IMR-90 (cell line): ENCODE measurements at regions not wholly inside any gene's neighbourhood (a gene's known extent, or its start where the extent isn't known, plus 50 kb on each side); places are given as distances from the start of the nearest gene placed in this dataset.

ENCODE experiments used
- ATAC-seq: fragments of 200-7000 bp; cut with Tn5 transposase; 2 replicates; pipeline ENCODE4 v1.9.1; 2020; ENCODE audit warnings: low read depth, mild to moderate bottlenecking, moderate library complexity
- BruUV-seq: library from RNA; stranded (reverse); fragments of 400-500 nt; replicated peaks from 2 replicates; lab custom pipeline; 2021; lab: Mats Ljungman, UMichigan
- CTCF ChIA-PET: fragments of 300-600 bp; formaldehyde crosslinking; extraction: SDS; loops from one replicate; lab custom pipeline; 2021; ENCODE audit warnings: antibody characterized with exemption; lab: Yijun Ruan, JAX
- POLR2A ChIA-PET: fragments of 300-600 bp; sonication (Branson Sonifier 250); formaldehyde crosslinking; loops from one replicate; lab custom pipeline; 2022; ENCODE audit warnings: antibody characterized with exemption; ENCODE audit not compliant: unreplicated experiment; lab: Charles Lee
- DNase-seq: peaks from one replicate; pipeline ENCODE4 v3.0.0; 2013
- H2AFZ ChIP-seq: replicated peaks from 2 replicates; pipeline ENCODE3; 2013; ENCODE audit warnings: low read length, mild to moderate bottlenecking; ENCODE audit not compliant: poor library complexity
- H2AK5ac ChIP-seq: 2 replicates; pipeline ENCODE4 v1.6.1; 2013; ENCODE audit warnings: low read depth, low read length, inconsistent platforms
- H2AK9ac ChIP-seq: replicated peaks from 2 replicates; pipeline ENCODE3; 2013; ENCODE audit warnings: mild to moderate bottlenecking, low read depth, low read length, moderate library complexity; ENCODE audit not compliant: poor library complexity
- H2BK120ac ChIP-seq: 2 replicates; pipeline ENCODE4 v1.6.1; 2013; ENCODE audit warnings: low read depth, low read length, inconsistent platforms
- H2BK15ac ChIP-seq: 3 replicates; pipeline ENCODE4 v1.6.1; 2013; ENCODE audit warnings: low read depth, low read length, inconsistent platforms
- H2BK20ac ChIP-seq: 2 replicates; pipeline ENCODE4 v1.6.1; 2013; ENCODE audit warnings: low read depth, mild to moderate bottlenecking, inconsistent platforms, low read length, moderate library complexity
- H2BK5ac ChIP-seq: 2 replicates; pipeline ENCODE4 v1.6.1; 2013; ENCODE audit warnings: mild to moderate bottlenecking, low read depth, low read length, inconsistent platforms; ENCODE audit not compliant: poor library complexity, severe bottlenecking
- H3K14ac ChIP-seq: replicated peaks from 2 replicates; pipeline ENCODE4 v1.6.1; 2013; ENCODE audit warnings: low read depth, low read length, inconsistent platforms
- H3K18ac ChIP-seq: 2 replicates; pipeline ENCODE4 v1.6.1; 2013; ENCODE audit warnings: low read depth, low read length, control low read depth
- H3K23ac ChIP-seq: 2 replicates; pipeline ENCODE4 v1.6.1; 2013; ENCODE audit warnings: low read depth, low read length, inconsistent platforms
- H3K27ac ChIP-seq: 2 replicates; pipeline ENCODE4 v1.5.1; 2013; ENCODE audit warnings: mild to moderate bottlenecking, control low read depth, low read length; ENCODE audit not compliant: insufficient read depth
- H3K27me3 ChIP-seq: 2 replicates; pipeline ENCODE4 v1.6.1; 2013; ENCODE audit warnings: low read length; ENCODE audit not compliant: control insufficient read depth, insufficient read depth
- H3K36me3 ChIP-seq: 2 replicates; pipeline ENCODE4 v1.6.1; 2013; ENCODE audit warnings: low read length, mixed read lengths; ENCODE audit not compliant: control insufficient read depth, insufficient read depth
- H3K4ac ChIP-seq: 2 replicates; pipeline ENCODE4 v1.6.1; 2013; ENCODE audit warnings: low read depth, low read length, inconsistent platforms
- H3K4me1 ChIP-seq: 2 replicates; pipeline ENCODE4 v1.6.1; 2013; ENCODE audit warnings: low read length, mixed read lengths; ENCODE audit not compliant: control insufficient read depth, insufficient read depth
- H3K4me2 ChIP-seq: 2 replicates; pipeline ENCODE4 v1.6.1; 2013; ENCODE audit warnings: low read depth, mild to moderate bottlenecking, control low read depth, low read length, moderate library complexity
- H3K4me3 ChIP-seq: 2 replicates; pipeline ENCODE4 v1.5.1; 2013; ENCODE audit warnings: low read depth, mild to moderate bottlenecking, control low read depth, low read length, moderate library complexity; ENCODE audit not compliant: insufficient read depth
- H3K56ac ChIP-seq: 2 replicates; pipeline ENCODE4 v1.6.1; 2013; ENCODE audit warnings: low read length, inconsistent platforms; ENCODE audit not compliant: insufficient read depth; ENCODE audit errors: extremely low read depth
- H3K79me1 ChIP-seq, 2 experiments: 2 replicates each; pipeline ENCODE4 v1.6.1; 2013; ENCODE audit warnings: low read length in 2 of 2, inconsistent platforms in 1 of 2, low read depth in 1 of 2
- H3K9ac ChIP-seq: 2 replicates; pipeline ENCODE4 v1.6.1; 2013; ENCODE audit warnings: low read depth, low read length, control low read depth
- H3K9me1 ChIP-seq: 2 replicates; pipeline ENCODE4 v1.6.1; 2013; ENCODE audit warnings: low read length, inconsistent platforms; ENCODE audit not compliant: insufficient read depth
- H3K9me3 ChIP-seq: 2 replicates; pipeline ENCODE4 v1.6.1; 2013; ENCODE audit warnings: low read length; ENCODE audit not compliant: control insufficient read depth, insufficient read depth
- H4K20me1 ChIP-seq: 2 replicates; pipeline ENCODE4 v1.6.1; 2013; ENCODE audit warnings: low read length, inconsistent platforms; ENCODE audit not compliant: insufficient read depth
- H4K5ac ChIP-seq: 2 replicates; pipeline ENCODE4 v1.6.1; 2013; ENCODE audit warnings: mild to moderate bottlenecking, low read depth, low read length, control low read depth
- H4K8ac ChIP-seq, 2 experiments: 2 replicates each; pipeline ENCODE4 v1.6.1; 2013; ENCODE audit warnings: low read depth in 2 of 2, low read length in 2 of 2, control low read depth in 1 of 2, inconsistent platforms in 1 of 2
- H4K91ac ChIP-seq: 2 replicates; pipeline ENCODE4 v1.6.1; 2013; ENCODE audit warnings: low read depth, low read length, inconsistent platforms; ENCODE audit not compliant: insufficient read depth
- BHLHE40 ChIP-seq: fragments of 150-350 bp; IDR thresholded peaks from 2 replicates; pipeline ENCODE4 v1.6.1; 2016; ENCODE audit warnings: mild to moderate bottlenecking, low read depth, low read length
- CEBPB ChIP-seq: IDR thresholded peaks from 2 replicates; pipeline ENCODE4 v1.6.1; 2012; ENCODE audit warnings: low read depth, low read length, improper control_type of control experiment
- CHD1 ChIP-seq: IDR thresholded peaks from 2 replicates; pipeline ENCODE4 v1.6.1; 2012; ENCODE audit warnings: low read depth, low read length, improper control_type of control experiment
- FOS ChIP-seq: fragments of 150-350 bp; IDR thresholded peaks from 2 replicates; pipeline ENCODE4 v1.6.1; 2016; ENCODE audit warnings: low read depth, low read length
- MAFK ChIP-seq: IDR thresholded peaks from 2 replicates; pipeline ENCODE4 v1.6.1; 2012; ENCODE audit warnings: low read depth, low read length, improper control_type of control experiment
- MAZ ChIP-seq: IDR thresholded peaks from 2 replicates; pipeline ENCODE4 v1.6.1; 2012; ENCODE audit warnings: low read depth, mild to moderate bottlenecking, low read length, improper control_type of control experiment, moderate library complexity, borderline replicate concordance
- MXI1 ChIP-seq: IDR thresholded peaks from 2 replicates; pipeline ENCODE4 v1.6.1; 2012; ENCODE audit warnings: low read depth, mild to moderate bottlenecking, low read length, moderate library complexity, borderline replicate concordance
- NFE2L2 ChIP-seq: fragments of 150-350 bp; IDR thresholded peaks from 2 replicates; pipeline ENCODE4 v1.6.1; 2016; ENCODE audit warnings: low read depth, mild to moderate bottlenecking, low read length
- POLR2A ChIP-seq: IDR thresholded peaks from 2 replicates; pipeline ENCODE4 v1.6.1; 2012; ENCODE audit warnings: mild to moderate bottlenecking, low read depth, low read length
- RAD21 ChIP-seq: IDR thresholded peaks from 2 replicates; pipeline ENCODE4 v1.6.1; 2012; ENCODE audit warnings: low read length, improper control_type of control experiment
- RCOR1 ChIP-seq: IDR thresholded peaks from 2 replicates; pipeline ENCODE4 v1.6.1; 2012; ENCODE audit warnings: mild to moderate bottlenecking, low read length, improper control_type of control experiment; ENCODE audit not compliant: insufficient replicate concordance
- RFX5 ChIP-seq: IDR thresholded peaks from 2 replicates; pipeline ENCODE4 v1.8.0; 2012; ENCODE audit warnings: low read depth, mild to moderate bottlenecking, low read length, moderate library complexity
- SMC3 ChIP-seq: fragments of 150-350 bp; IDR thresholded peaks from 2 replicates; pipeline ENCODE4 v1.6.1; 2016; ENCODE audit warnings: low read depth, mild to moderate bottlenecking, antibody characterized with exemption, low read length, moderate library complexity
- WGBS, 2 experiments: methylation state at CpG; one replicate each; pipeline versions ENCODE4 v1.1.5 to v1.1.7; 2013; ENCODE audit warnings: missing lambda C conversion rate in 2 of 2; ENCODE audit not compliant: insufficient read length in 1 of 2; ENCODE audit errors: extremely low coverage in 2 of 2; 5-methylcytosine and 5-hydroxymethylcytosine counted together
- dilution Hi-C: fragments of 300-500 bp; cut with HindIII; formaldehyde crosslinking; loops from one replicate; pipeline ENCODE4 v1.14.3; 2018; ENCODE audit warnings: low sequenced_read_pairs; ENCODE audit not compliant: unreplicated experiment
- in situ Hi-C: fragments of 300-500 bp; cut with MboI; formaldehyde crosslinking; loops from 3 replicates; pipeline ENCODE4 v1.14.3; 2019; ENCODE audit warnings: low sequenced_read_pairs, inconsistent platforms, mixed read lengths
- intact Hi-C: fragments of 100-400 bp; cut with micrococcal nuclease; formaldehyde crosslinking; loops from 2 replicates; pipeline ENCODE4 v1.10.0; 2022
- TF ChIP-seq, protein P1 (sequence below): conservative IDR thresholded peaks from 2 replicates; pipeline ENCODE4 v1.5.1; 2012; ENCODE audit warnings: mild to moderate bottlenecking, low read depth, low read length, improper control_type of control experiment
- TF ChIP-seq, protein P2 (sequence below): fragments of 150-350 bp; IDR thresholded peaks from 2 replicates; pipeline ENCODE4 v1.6.1; 2017; ENCODE audit warnings: mild to moderate bottlenecking, antibody characterized with exemption, low read length, low read depth
- TF ChIP-seq, protein P3 (sequence below): fragments of 150-350 bp; IDR thresholded peaks from 2 replicates; pipeline ENCODE4 v1.6.1; 2016; ENCODE audit warnings: low read depth, mild to moderate bottlenecking, low read length, moderate library complexity, borderline replicate concordance

DNA sequence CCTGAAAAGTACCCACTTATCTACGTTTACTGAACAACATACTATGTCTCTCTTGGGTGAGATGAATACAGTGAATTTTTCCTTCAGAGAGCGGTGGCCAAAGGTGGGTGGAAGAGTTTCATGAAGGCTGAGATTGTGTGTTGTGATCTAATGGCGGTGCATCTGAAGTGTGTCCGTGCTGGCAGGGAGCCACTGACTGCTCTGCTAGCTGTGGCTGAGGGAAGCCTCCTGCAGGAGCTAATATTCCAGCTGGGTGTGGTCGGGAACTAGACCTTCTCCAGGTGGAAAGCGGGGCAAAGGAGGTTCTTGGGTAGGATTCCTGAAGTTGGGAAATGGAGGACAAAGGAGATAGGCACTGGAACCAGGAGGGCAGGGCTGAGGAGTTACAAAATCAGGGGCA is 69.2 kb upstream of the GRB10 start:
- no peak for TF ChIP-seq CEBPB
- no peak for TF ChIP-seq BHLHE40
- no peak for TF ChIP-seq FOS
- no peak for TF ChIP-seq SMC3
- TF ChIP-seq MAZ, result no peak
- TF ChIP-seq NFE2L2, result no peak
- TF ChIP-seq RCOR1, result no peak
- no peak for TF ChIP-seq POLR2A
- TF ChIP-seq, protein P1, sequence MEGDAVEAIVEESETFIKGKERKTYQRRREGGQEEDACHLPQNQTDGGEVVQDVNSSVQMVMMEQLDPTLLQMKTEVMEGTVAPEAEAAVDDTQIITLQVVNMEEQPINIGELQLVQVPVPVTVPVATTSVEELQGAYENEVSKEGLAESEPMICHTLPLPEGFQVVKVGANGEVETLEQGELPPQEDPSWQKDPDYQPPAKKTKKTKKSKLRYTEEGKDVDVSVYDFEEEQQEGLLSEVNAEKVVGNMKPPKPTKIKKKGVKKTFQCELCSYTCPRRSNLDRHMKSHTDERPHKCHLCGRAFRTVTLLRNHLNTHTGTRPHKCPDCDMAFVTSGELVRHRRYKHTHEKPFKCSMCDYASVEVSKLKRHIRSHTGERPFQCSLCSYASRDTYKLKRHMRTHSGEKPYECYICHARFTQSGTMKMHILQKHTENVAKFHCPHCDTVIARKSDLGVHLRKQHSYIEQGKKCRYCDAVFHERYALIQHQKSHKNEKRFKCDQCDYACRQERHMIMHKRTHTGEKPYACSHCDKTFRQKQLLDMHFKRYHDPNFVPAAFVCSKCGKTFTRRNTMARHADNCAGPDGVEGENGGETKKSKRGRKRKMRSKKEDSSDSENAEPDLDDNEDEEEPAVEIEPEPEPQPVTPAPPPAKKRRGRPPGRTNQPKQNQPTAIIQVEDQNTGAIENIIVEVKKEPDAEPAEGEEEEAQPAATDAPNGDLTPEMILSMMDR, result no peak
- no peak for TF ChIP-seq MAFK
- TF ChIP-seq, protein P2, sequence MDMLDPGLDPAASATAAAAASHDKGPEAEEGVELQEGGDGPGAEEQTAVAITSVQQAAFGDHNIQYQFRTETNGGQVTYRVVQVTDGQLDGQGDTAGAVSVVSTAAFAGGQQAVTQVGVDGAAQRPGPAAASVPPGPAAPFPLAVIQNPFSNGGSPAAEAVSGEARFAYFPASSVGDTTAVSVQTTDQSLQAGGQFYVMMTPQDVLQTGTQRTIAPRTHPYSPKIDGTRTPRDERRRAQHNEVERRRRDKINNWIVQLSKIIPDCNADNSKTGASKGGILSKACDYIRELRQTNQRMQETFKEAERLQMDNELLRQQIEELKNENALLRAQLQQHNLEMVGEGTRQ, result no peak
- TF ChIP-seq, protein P3, sequence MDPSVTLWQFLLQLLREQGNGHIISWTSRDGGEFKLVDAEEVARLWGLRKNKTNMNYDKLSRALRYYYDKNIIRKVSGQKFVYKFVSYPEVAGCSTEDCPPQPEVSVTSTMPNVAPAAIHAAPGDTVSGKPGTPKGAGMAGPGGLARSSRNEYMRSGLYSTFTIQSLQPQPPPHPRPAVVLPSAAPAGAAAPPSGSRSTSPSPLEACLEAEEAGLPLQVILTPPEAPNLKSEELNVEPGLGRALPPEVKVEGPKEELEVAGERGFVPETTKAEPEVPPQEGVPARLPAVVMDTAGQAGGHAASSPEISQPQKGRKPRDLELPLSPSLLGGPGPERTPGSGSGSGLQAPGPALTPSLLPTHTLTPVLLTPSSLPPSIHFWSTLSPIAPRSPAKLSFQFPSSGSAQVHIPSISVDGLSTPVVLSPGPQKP, result no peak
- TF ChIP-seq MXI1, result no peak
- no peak for TF ChIP-seq RFX5
- TF ChIP-seq RAD21, result no peak
- no peak for TF ChIP-seq CHD1
- no peak overlapping the region for H2AK9ac ChIP-seq
- ATAC-seq (no peak), DNase-seq (no peak)
- H3K9me3 ChIP-seq, result no peaks in the 10 kb centered on the region
- 76% methylated on average over 3 of the region's 6 CpGs; no CpG with 5 or more reads in 1 of the 2 experiments for WGBS, 2 experiments
- H2BK5ac ChIP-seq, result peak overlapping the region; percentile 75
- no peak overlapping the region; the same call in 1 of the 2 replicates for H3K23ac ChIP-seq
- ChIA-PET POLR2A (no interaction called here), CTCF (no interaction called here)
- intact Hi-C loops, result no loop called here
- no peak overlapping the region for H2BK20ac ChIP-seq
- no peak overlapping the region for H3K27ac ChIP-seq
- dilution Hi-C loops, result no loop called here
- no peaks in the 10 kb centered on the region for H4K20me1 ChIP-seq
- H3K4me3 ChIP-seq, result no peak overlapping the region
- in situ Hi-C loops, result no loop called here
- no peak overlapping the region for H3K9ac ChIP-seq
- no peak overlapping the region for H4K8ac ChIP-seq
- no peaks in the 10 kb centered on the region for H3K79me1 ChIP-seq
- no TSS peak for BruUV-seq
- H3K56ac ChIP-seq, result no peak overlapping the region
- H3K27me3 ChIP-seq, result peaks cover 48% of the 10 kb centered on the region
- H2BK15ac ChIP-seq, result no peak overlapping the region
- no peak overlapping the region for H3K14ac ChIP-seq
- H3K36me3 ChIP-seq, result no peaks in the 10 kb centered on the region
- H3K9me1 ChIP-seq, result no peaks in the 10 kb centered on the region
- no peak overlapping the region for H4K91ac ChIP-seq
- H2AK5ac ChIP-seq, result no peak overlapping the region
- no peak overlapping the region for H3K18ac ChIP-seq
- no peak overlapping the region for H2AFZ ChIP-seq
- no peak overlapping the region for H3K4ac ChIP-seq
- H3K4me2 ChIP-seq, result no peak overlapping the region
- H2BK120ac ChIP-seq, result no peak overlapping the region
- no peak overlapping the region for H4K5ac ChIP-seq
- no peaks in the 10 kb centered on the region for H3K4me1 ChIP-seq
